PFSK-1 (cell line): ENCODE measurements at regions not wholly inside any gene's neighbourhood (a gene's known extent, or its start where the extent isn't known, plus 50 kb on each side); places are given as distances from the start of the nearest gene placed in this dataset.

Experiments used
- FOXP2 ChIP-seq: optimal IDR thresholded peaks from 2 replicates; pipeline ENCODE3; 2011; ENCODE audit warnings: borderline replicate concordance, control low read depth, inconsistent platforms; ENCODE audit not compliant: insufficient read depth; ENCODE audit errors: extremely low read length, extremely low read depth
- POLR2AphosphoS5 ChIP-seq: IDR thresholded peaks from 2 replicates; pipeline ENCODE4 v1.6.1; 2012; ENCODE audit warnings: low read depth, mild to moderate bottlenecking, control low read depth, low read length, moderate library complexity
- SIN3A ChIP-seq: IDR thresholded peaks from 2 replicates; pipeline ENCODE4 v1.6.1; 2012; ENCODE audit warnings: mild to moderate bottlenecking, low read length, moderate library complexity, borderline replicate concordance; ENCODE audit not compliant: insufficient read depth
- TAF1 ChIP-seq: IDR thresholded peaks from 2 replicates; pipeline ENCODE4 v1.6.1; 2012; ENCODE audit warnings: low read length, control low read depth, borderline replicate concordance; ENCODE audit not compliant: insufficient read depth
- TF ChIP-seq, protein P1 (sequence below), 2 experiments: IDR thresholded peaks; 2 replicates each; pipeline versions ENCODE4 v1.6.1 to v1.8.0; 2011 to 2012; ENCODE audit warnings: low read depth in 2 of 2, low read length in 2 of 2, control low read depth in 1 of 2, inconsistent platforms in 1 of 2, mild to moderate bottlenecking in 1 of 2, moderate library complexity in 1 of 2; ENCODE audit not compliant: insufficient read depth in 1 of 2

GRCh38 chr13:97106323-97106722, 112.0 kb upstream of the OXGR1 start:
- TF ChIP-seq TAF1 = no peak
- TF ChIP-seq FOXP2 = no peak
- TF ChIP-seq POLR2AphosphoS5 = no peak
- TF ChIP-seq, protein P1, sequence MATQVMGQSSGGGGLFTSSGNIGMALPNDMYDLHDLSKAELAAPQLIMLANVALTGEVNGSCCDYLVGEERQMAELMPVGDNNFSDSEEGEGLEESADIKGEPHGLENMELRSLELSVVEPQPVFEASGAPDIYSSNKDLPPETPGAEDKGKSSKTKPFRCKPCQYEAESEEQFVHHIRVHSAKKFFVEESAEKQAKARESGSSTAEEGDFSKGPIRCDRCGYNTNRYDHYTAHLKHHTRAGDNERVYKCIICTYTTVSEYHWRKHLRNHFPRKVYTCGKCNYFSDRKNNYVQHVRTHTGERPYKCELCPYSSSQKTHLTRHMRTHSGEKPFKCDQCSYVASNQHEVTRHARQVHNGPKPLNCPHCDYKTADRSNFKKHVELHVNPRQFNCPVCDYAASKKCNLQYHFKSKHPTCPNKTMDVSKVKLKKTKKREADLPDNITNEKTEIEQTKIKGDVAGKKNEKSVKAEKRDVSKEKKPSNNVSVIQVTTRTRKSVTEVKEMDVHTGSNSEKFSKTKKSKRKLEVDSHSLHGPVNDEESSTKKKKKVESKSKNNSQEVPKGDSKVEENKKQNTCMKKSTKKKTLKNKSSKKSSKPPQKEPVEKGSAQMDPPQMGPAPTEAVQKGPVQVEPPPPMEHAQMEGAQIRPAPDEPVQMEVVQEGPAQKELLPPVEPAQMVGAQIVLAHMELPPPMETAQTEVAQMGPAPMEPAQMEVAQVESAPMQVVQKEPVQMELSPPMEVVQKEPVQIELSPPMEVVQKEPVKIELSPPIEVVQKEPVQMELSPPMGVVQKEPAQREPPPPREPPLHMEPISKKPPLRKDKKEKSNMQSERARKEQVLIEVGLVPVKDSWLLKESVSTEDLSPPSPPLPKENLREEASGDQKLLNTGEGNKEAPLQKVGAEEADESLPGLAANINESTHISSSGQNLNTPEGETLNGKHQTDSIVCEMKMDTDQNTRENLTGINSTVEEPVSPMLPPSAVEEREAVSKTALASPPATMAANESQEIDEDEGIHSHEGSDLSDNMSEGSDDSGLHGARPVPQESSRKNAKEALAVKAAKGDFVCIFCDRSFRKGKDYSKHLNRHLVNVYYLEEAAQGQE (IDR thresholded peaks at IDR 0.05; ENCODE audit: insufficient read depth in 1 of 2, low read depth in 2 of 2, low read length in 2 of 2) = no peak
- TF ChIP-seq SIN3A = no peak

DNA sequence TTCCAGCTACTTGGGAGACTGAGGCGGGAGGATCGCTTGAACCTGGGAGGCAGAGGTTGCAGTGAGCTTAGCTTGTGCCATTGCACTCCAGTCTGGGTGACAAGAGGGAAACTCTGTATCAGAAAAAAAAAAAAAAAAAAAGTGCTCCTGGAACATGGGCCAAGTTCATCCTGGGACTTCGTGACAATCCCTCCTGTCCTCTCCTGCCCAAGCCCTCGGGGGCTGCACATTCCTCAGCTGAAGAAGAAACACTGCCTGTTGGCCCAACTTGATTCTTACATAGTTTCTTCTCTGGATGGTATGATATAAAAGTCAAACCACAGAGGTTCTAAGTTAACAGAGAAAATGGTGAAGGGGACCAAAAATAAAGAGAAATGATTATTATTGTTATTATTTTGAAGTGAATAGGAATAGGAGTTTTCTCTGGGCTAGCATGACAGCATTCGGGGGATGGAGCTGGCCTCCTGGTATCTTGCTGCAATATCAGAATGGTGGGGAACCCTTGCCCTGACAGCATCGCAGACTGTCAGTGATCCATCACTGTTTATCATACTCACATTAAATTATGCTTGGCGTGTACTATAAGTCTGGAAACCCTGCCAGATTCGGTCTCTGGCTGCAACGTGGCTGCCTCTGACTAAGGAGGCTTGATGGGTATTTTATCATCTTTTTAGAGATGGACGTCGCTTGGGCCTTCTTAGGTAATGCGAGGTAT, 113.7 kb upstream of the OXGR1 start:
- TF ChIP-seq POLR2AphosphoS5 (no peak), TAF1 (no peak), SIN3A (no peak), FOXP2 (no peak)
- TF ChIP-seq, protein P1 (IDR thresholded peaks at IDR 0.05; ENCODE audit: insufficient read depth in 1 of 2, low read depth in 2 of 2, low read length in 2 of 2) = no peak

DNA sequence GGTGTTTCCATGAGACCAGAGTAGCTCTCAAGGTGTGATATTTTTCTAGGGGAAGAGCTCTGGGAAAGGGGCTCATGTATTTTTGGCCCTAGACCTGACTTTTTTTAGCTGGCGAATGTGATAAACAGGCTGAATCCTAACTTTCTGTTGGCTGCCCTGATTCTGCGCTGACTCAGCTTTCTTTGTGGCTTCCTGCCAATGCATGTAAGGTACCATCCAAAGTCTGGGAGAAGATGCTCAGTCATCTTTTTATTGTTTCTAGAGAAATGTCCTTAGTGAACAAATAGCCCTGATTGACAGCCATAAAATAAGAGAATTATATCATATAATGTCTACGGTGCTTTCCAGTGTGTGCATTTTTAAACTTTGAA, 113.6 kb upstream of the MBNL2 start:
- TF ChIP-seq SIN3A = no peak
- TF ChIP-seq FOXP2 = no peak
- TF ChIP-seq, protein P1 (IDR thresholded peaks at IDR 0.05; ENCODE audit: insufficient read depth in 1 of 2, low read depth in 2 of 2, low read length in 2 of 2) = no peak
- TF ChIP-seq TAF1 = no peak
- no peak for TF ChIP-seq POLR2AphosphoS5

- no peak for TF ChIP-seq TAF1
- no peak for TF ChIP-seq POLR2AphosphoS5
- TF ChIP-seq, protein P1 (IDR thresholded peaks at IDR 0.05; ENCODE audit: insufficient read depth in 1 of 2, low read depth in 2 of 2, low read length in 2 of 2) = no peak
- TF ChIP-seq SIN3A = no peak
- no peak for TF ChIP-seq FOXP2
These were observed 112.9 kb upstream of the MBNL2 start for GRCh38 chr13:97109256-97109655.
